Ovary (tissue), 7 donors: ENCODE measurements at regions not wholly inside any gene's neighbourhood (a gene's known extent, or its start where the extent isn't known, plus 50 kb on each side); places are given as distances from the start of the nearest gene placed in this dataset.

Experiments used
- DNase-seq, 5 donors: peaks; one replicate each; pipeline ENCODE4 v3.0.0-alpha.2; 2019 to 2020
- H3K27ac ChIP-seq, 2 donors: fragments of 200-600 bp; one replicate each; pipeline versions ENCODE4 v1.5.1 to v1.8.0; 2019 to 2022
- H3K27me3 ChIP-seq: fragments of 200-600 bp; one replicate; pipeline ENCODE4 v1.8.0; 2022
- H3K36me3 ChIP-seq: fragments of 200-600 bp; sonication (generic); one replicate; pipeline ENCODE4 v1.5.1; 2019
- H3K4me1 ChIP-seq: one replicate; pipeline ENCODE4 v1.8.1; 2013; ENCODE audit warnings: mild to moderate bottlenecking, moderate library complexity; ENCODE audit not compliant: insufficient read depth
- H3K4me3 ChIP-seq: fragments of 200-600 bp; sonication (generic); one replicate; pipeline ENCODE4 v1.5.1; 2017
- H3K9me3 ChIP-seq, 2 donors: fragments of 200-600 bp in 1 of 2; sonication (generic) in 1 of 2; one replicate each; pipeline versions ENCODE4 v1.5.1 to v1.8.1; 2013 to 2019; ENCODE audit warnings: mild to moderate bottlenecking in 1 of 2, moderate library complexity in 1 of 2
- EP300 ChIP-seq: sonication (generic); formaldehyde crosslinking; IDR thresholded peaks from one replicate; pipeline ENCODE4 v1.6.1; 2017; ENCODE audit warnings: antibody characterized with exemption
- POLR2A ChIP-seq: fragments of 450-650 bp; IDR thresholded peaks from one replicate; pipeline ENCODE4 v1.6.1; 2017; ENCODE audit warnings: antibody characterized with exemption, mild to moderate bottlenecking, moderate library complexity
- WGBS, 3 donors: extraction: QIAGEN DNeasy Blood & Tissue Kit in 1 of 3; methylation state at CpG; one replicate each; pipeline versions ENCODE4 v1.1.5 to v1.1.7; 2013 to 2017; 5-methylcytosine and 5-hydroxymethylcytosine counted together
- intact Hi-C, 4 donors: fragments of 100-400 bp; cut with DNase I; formaldehyde crosslinking; loops; one replicate each; pipeline versions ENCODE4 v1.11.0 to v1.15.1; 2022 to 2023
- TF ChIP-seq, protein P1 (sequence below), 3 donors: fragments of 450-650 bp in 2 of 3; fragments of 200-600 bp in 1 of 3; IDR thresholded peaks; one replicate each; pipeline versions ENCODE4 v1.5.1 to v1.8.0; 2016 to 2022; ENCODE audit warnings: antibody characterized with exemption in 3 of 3, mild to moderate bottlenecking in 1 of 3
- donor health status: DM: no; HTN: no; CAD: no; lungs with moderate emphysema.
- donor health status: DM: no; HTN: no; CAD: no.
- donor health status: Bipolar disorder and iron deficiency.
- donor health status: DM: no; HTN: no; CAD: no.
- donor health status: DM: yes; HTN: yes; CAD: no.

GRCh38 chr7:98496618-98497017 is 95.7 kb upstream of the BAIAP2L1 start:
- no peaks in the 10 kb centered on the region for H3K27me3 ChIP-seq
- peaks cover 0 to 14% of the 10 kb centered on the region in 2 donors for H3K9me3 ChIP-seq
- no peaks in the 10 kb centered on the region for H3K36me3 ChIP-seq
- no peak for DNase-seq
- no peak overlapping the region for H3K4me3 ChIP-seq
- 74 to 87% (median 80%) methylated on average over 2 of the region's 2 CpGs for WGBS, 3 donors
- H3K27ac ChIP-seq = no peak overlapping the region
- intact Hi-C loops = loop anchor here in 1 of 4 donors (5.0 kb wide), 1 partner anchor 49 kb away; no protein-coding TSS in a partner anchor
- no peaks in the 10 kb centered on the region for H3K4me1 ChIP-seq
- TF ChIP-seq EP300 (no peak), POLR2A (no peak)
- TF ChIP-seq, protein P1, sequence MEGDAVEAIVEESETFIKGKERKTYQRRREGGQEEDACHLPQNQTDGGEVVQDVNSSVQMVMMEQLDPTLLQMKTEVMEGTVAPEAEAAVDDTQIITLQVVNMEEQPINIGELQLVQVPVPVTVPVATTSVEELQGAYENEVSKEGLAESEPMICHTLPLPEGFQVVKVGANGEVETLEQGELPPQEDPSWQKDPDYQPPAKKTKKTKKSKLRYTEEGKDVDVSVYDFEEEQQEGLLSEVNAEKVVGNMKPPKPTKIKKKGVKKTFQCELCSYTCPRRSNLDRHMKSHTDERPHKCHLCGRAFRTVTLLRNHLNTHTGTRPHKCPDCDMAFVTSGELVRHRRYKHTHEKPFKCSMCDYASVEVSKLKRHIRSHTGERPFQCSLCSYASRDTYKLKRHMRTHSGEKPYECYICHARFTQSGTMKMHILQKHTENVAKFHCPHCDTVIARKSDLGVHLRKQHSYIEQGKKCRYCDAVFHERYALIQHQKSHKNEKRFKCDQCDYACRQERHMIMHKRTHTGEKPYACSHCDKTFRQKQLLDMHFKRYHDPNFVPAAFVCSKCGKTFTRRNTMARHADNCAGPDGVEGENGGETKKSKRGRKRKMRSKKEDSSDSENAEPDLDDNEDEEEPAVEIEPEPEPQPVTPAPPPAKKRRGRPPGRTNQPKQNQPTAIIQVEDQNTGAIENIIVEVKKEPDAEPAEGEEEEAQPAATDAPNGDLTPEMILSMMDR (IDR thresholded peaks at IDR 0.05) = no peak

- Histone ChIP-seq H3K36me3 (no peaks in the 10 kb centered on the region), H3K27me3 (no peaks in the 10 kb centered on the region), H3K4me3 (no peak overlapping the region), H3K4me1 (no peaks in the 10 kb centered on the region), H3K9me3 (peaks cover 0 to 14% of the 10 kb centered on the region in 2 donors), H3K27ac (no peak overlapping the region)
- no peak for DNase-seq
- TF ChIP-seq, protein P1 (IDR thresholded peaks at IDR 0.05) = no peak
- no peak for TF ChIP-seq POLR2A
- TF ChIP-seq EP300 = no peak
- 75 to 76% (median 76%) methylated on average over 11 of the region's 11 CpGs for WGBS, 3 donors
- intact Hi-C loops = loop anchor here in 1 of 4 donors (5.0 kb wide), 1 partner anchor 48 kb away; no protein-coding TSS in a partner anchor
Measured at GRCh38 chr7:98495200-98495955, 94.5 kb upstream of the BAIAP2L1 start.

GRCh38 chr7:98493030-98493778 is 92.3 kb upstream of the BAIAP2L1 start:
- H3K36me3 ChIP-seq = no peaks in the 10 kb centered on the region
- H3K27ac ChIP-seq = no peak overlapping the region
- no peaks in the 10 kb centered on the region for H3K27me3 ChIP-seq
- H3K4me3 ChIP-seq = no peak overlapping the region
- 64 to 71% (median 68%) methylated on average over 21 of the region's 21 CpGs for WGBS, 3 donors
- no peaks in the 10 kb centered on the region for H3K4me1 ChIP-seq
- DNase-seq = no peak
- H3K9me3 ChIP-seq = peaks cover 0 to 9% of the 10 kb centered on the region in 2 donors
- intact Hi-C loops = no loop called here
- TF ChIP-seq, protein P1 (IDR thresholded peaks at IDR 0.05) = no peak
- no peak for TF ChIP-seq EP300
- TF ChIP-seq POLR2A = no peak

DNA sequence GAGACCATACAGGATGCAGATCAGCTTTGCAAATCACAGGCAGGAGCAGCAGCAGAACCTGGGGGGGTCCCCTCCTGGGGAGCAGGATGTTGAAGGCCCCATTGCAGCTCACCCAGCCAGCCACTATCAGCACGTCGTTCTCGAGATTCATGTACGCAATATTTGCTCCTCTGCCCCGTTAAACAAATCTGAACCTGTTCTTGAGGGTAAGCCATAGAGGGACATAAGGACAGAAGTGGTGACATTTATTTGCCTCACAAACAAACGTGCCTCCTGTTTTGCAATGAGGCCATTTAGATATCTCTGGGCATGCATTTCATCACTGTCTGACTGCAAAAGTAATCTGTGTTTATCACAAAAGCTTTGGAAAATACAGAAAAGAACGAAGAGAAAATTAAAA is 87.3 kb upstream of the BAIAP2L1 start:
- Histone ChIP-seq H3K4me3 (no peak overlapping the region), H3K9me3 (no peaks in the 10 kb centered on the region), H3K27me3 (no peaks in the 10 kb centered on the region), H3K27ac (no peak overlapping the region), H3K36me3 (no peaks in the 10 kb centered on the region), H3K4me1 (no peaks in the 10 kb centered on the region)
- TF ChIP-seq POLR2A (no peak), EP300 (no peak)
- TF ChIP-seq, protein P1 (IDR thresholded peaks at IDR 0.05) = no peak
- 44 to 64% (median 57%) methylated on average over 7 of the region's 7 CpGs for WGBS, 3 donors
- DNase-seq = no peak
- intact Hi-C loops = no loop called here
